GM19455 (cell line): ENCODE measurements at regions not wholly inside any gene's neighbourhood (a gene's known extent, or its start where the extent isn't known, plus 50 kb on each side); places are given as distances from the start of the nearest gene placed in this dataset.
"Not testable (repeated sequence)": the region's sequence is repeated elsewhere in the genome, so short reads cannot be mapped to it uniquely, and the experiment has no call there.

Experiments
- ATAC-seq: cut with Tn5 transposase; IDR thresholded peaks from one replicate; pipeline ENCODE4 v1.9.1; 2021; ENCODE audit not compliant: unreplicated experiment

DNA sequence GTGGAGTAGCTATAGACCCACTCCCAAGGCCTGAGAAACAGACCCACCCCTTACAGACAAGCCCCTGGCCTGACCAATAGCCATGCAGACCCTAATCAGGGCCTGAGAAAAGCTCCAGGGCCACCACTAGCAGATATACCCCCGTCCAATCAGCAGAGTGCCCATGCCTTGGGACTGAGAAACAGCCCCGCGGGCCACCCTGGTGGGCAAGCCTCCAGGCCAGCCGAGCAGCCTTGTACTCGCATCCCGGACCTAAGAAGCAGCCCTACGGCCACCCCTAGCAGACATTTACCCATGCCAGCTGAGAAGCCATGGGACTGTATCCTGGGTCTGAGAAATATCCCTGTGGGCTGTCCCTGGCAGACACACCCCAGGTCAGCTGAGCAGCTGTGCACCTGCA lies 436.5 kb downstream of the SMARCA1 start:
- ATAC-seq = no peak

DNA sequence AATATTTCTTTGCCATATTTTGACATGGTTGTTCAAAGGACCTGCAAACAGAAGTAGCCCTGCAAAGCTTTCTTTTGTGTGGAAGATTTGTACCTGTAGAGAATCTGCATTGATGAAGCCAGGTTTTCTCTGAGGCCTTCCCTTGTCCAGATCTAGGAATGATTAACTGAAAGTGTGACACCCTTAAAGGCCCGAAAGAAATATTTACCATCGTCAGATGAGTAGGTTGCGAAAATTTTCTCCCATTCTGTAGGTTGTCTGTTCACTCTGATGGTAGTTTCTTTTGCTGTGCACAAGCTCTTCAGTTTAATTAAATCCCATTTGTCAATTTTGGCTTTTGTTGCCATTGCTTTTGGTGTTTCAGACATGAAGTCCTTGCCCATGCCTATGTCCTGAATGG lies 439.0 kb downstream of the SMARCA1 start:
- not testable (repeated sequence) for ATAC-seq

DNA sequence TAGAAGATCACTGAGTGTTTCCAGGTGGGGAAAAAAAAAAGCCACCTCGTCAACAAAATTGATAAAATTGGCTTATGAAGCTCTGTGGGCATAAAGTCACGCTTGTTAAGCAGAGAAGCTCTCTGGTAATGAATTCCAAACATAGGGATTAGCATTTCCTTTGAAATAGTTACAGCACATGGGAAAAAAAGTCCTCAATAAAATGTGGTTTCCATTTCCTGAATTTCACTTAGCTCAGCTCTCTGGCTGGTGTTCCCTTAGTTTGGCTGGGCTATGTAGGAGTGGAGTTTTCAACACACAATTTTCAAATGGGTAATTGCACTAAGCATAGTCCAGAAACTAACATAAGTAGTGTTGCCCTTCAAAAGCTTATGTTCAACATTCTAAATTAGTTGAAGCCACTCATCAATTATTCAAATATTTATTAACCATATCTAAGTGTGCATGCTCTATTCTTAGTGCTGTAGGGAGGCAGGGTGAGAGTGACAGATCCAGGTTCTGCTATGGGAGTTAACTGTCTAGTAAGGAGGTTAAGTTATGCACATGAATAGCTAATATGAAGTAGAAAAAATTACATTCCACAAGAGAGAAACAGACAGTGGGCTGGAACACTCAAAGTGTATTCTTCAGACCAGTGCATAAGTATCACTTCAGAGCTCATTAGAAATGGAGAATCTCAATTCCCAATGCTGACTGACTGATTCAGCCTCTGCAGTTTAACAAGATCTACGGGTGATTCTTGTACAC lies 445.7 kb downstream of the SMARCA1 start:
- ATAC-seq = no peak

DNA sequence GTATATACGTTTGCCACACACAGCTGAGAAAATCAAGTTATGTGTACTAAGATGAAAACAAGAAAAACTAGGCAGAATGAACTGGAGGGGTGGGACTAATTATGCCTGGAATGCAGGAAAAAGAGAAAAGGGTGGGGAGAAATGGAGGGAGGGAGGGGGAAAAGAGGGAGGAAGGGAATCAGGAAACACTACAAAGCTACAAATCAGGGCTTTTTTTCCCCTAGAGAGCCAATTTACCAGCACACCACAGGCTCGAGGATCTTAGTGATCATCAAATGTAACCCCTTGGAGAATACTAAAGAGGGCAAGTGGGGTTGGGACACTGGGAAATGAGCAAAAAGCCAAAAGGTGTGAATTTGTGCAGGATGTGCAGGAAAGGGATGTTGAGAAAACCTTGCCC lies 451.9 kb downstream of the SMARCA1 start:
- ATAC-seq = no peak

DNA sequence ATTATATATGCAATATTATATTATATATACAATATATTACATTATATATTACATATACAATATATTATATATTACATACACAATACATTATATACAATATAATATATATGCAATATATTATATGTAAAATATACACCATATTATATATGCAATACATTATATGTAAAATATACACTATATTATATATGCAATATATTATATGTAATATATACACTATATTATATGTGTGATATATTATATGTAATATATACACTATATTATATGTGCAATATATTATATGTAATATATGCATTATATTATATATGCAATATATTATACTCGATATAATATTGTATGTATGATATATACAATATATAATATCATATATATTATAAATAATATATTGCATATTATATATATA lies 457.4 kb downstream of the SMARCA1 start:
- no peak for ATAC-seq

DNA sequence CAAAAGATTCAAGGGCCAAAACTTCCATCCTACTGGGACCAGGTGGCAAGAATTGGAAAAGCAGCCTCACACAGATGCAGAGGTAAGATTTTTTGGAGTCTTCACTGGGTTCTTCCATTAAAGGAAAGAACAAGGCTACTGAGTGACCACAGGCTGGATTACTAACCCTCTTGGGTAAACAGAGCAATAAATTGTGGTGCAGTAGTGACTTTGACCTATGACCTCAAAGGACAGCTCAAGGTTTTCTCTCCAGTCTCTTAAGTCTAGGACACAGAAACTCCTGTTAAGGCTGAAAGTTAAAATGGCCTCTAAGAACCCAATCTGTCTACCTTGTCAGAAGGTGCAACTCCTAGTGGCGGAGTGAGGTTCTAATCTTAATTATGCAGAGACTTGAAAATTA lies 464.9 kb downstream of the SMARCA1 start:
- no peak for ATAC-seq

DNA sequence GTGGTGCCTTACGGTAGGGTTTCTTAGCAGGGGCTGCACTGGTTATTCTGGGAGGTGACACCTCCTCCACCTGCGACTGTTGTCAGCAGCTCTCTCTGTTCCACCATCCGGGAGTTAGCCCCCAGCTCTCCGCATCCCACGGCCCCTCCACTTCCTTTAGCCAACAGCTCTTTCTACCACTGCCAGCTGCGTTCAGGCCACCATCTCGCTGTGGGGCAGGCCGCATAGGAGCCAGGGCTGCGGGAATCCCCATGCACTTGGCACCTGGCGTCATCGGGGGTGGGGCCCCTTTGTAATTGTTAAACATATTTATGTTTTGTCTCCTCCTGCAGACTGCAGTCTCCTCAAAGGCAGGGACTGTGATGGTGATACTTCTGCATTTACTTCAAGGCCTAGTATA lies 480.2 kb downstream of the SMARCA1 start:
- ATAC-seq = no peak

DNA sequence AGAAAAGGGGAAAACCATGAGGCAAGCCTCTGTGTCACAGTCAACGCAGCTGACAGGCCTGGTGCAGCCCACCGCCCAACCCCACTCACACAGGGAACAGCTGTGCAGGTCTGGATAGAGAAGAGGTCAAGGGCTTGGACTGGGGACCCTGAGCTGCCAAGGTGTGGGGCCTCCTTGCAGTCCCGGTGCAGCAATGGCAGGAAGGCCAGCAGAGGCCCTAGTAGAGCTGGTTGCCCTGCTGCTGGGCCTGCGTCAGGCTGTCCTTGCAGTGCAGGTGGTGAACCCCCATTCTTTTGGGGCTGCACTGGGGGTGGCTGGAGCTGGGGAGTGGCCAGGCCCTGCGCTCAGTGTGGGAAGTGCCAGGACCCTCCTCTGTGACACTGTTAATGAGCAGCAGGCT lies 482.0 kb downstream of the SMARCA1 start:
- ATAC-seq = no peak

DNA sequence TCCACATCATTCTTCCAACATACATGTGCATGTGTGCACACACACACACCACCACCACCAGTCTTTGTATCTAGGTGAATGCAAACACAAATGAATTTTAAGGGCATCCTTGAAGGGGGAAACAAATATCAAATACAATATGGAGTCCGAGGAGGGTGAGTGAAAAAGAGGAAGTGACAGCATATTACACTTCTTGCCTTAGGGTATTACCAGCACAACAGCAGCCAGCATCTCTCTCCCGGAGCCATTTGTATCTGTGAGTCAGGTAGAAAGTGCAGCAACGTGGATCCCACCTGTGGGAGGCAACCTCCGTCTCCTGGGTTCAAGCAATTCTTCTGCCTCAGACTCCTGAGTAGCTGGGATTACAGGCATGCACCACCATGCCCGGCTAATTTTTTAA lies 483.2 kb downstream of the SMARCA1 start:
- ATAC-seq = no peak

DNA sequence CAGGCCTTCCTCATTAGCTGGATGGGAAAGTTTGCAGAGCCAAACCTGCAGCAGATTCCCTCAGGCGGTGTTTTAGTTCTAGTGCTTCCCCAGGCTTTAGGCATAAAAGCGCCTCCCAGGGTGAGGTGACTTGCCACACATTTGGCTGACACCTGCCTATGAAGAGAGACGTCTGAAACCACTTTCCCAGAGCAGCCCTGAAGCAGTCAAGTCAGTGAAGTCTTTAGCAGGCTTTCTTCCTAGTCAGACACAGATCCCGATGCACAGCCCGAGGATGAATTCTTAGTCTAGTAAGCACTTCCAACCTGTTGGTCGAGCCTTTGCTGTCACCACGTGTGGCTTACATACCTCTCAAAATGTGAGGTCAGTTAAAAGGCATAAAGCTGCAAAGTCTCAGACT lies 484.1 kb downstream of the SMARCA1 start:
- no peak for ATAC-seq

DNA sequence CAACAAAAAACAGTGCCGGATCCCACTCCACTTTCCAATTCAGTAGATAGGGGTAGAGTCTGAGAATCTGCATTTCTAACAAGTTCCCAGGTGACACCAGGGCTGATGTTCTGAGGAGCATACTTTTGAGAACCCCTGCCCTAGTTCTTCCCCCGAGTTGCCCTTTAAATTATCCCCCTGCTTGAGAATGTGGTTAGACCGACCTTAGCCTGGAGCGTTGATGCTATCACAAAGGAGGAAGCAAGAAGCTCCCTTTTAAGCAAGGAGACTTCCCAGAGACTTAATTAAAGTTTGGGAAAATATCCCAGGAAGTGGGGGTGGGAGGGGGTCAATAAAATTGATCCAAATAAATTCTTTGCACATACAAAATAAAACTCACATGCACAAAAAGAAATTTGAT lies 485.9 kb downstream of the SMARCA1 start:
- no peak for ATAC-seq

DNA sequence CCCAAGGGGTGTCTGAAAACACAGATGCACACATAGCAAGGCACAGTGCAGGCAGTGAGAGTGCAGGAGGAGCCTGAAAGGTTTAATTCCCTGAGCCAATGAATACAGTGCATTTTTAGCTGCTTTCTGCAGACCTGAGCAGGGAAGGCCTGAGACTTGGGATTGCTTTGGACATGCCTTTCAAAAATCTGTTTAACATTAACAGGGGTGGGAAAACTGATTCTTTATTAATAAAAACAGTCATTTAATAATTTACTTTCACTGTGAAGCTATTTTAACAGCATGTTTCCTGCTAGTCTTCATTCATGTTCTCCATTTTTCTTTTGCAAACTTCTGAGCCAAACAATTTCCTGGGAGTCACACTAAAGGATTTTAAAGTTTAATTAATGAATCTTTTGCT lies 488.1 kb downstream of the SMARCA1 start:
- ATAC-seq = no peak

DNA sequence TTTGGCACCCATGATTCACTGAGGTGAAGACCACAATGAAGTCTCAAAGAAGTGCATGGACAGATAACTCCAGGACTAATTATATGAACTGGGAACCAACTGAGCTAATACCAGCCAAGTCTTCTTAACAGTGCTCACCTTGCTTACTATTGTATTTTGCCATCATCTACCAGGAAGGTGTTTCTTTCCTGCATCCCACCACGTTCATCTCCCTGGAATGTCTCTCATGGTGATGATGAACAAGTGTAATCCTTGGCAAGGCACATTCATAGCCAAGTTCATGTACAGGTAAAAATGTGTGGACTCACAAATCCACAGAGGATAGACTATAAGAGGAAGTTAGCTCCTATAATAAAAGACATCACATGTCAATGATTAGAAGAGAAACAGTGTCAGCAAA lies 489.1 kb downstream of the SMARCA1 start:
- no peak for ATAC-seq

DNA sequence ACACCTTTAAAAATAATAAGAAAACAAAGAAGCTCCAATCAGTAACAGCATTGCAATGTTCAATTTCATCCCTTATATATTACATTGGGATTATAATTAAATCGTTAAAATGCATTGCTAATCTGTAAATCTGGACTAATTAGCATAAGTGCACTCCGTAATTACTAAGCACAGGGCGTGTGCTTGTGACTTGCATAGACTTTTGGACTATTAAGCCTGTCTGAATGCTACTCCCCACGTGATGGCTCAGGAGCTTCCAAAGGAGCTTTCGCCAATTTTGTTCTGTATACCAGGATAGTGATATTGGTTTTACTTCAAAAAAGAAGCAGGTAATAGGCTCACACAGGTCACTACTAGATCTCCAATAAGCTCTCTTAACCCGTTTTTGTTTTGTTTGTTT lies 497.1 kb downstream of the SMARCA1 start:
- no peak for ATAC-seq

DNA sequence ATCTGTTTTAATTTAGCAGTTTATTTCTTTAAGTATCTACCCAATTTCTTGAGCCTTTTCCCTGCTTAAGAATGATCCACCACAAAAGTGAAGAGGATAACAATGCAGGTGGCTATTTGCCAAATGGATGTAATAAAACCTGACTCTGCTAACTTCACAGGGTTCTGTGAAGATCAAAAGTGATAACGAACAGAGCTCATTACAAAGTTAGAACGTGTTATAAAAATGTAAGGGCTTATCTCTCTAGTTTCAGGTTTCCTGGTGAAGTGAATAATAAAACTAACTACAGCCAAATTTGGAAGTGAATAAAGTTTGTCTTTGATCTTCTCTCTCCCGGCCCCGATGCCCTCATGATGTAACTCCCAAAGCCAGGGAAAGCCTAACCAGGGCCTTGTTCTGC lies 497.9 kb downstream of the SMARCA1 start:
- no peak for ATAC-seq

DNA sequence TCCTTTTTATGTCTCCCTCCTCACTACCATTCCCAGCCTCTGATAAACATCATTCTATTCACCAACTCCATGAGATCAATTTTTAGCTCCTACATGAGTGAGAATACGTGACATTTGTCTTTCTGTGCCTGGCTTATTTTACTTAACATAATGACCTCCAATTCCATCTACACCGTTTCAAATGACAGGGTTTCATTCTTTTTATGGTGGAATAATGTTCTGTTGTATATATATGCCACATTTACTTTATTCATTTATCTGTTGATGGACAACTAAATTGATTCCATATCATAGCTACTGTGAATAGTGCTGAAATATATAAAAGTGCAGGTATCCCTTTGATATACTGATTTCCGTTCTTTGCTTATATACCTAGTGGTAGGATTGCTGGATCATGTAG lies 503.9 kb downstream of the SMARCA1 start:
- no peak for ATAC-seq

DNA sequence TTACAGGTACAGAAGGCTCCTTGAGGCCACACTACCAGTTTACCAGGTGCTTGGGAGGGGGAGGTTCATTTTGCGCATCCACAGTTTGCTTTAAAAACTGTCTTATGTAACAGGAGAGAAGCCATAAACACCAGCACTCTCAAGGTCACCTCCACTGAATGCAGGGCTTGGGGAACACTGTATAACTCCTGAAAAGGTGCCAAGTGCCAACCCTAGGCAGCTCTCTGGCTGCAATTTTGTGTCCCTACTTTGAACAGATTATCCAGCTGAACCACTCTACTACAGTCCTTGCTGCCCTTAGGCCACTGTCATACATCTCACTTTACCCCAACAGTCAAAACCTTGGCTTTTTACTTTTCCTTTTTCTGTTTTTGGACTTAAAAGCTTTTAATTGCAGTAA lies 507.9 kb downstream of the SMARCA1 start:
- ATAC-seq = no peak

DNA sequence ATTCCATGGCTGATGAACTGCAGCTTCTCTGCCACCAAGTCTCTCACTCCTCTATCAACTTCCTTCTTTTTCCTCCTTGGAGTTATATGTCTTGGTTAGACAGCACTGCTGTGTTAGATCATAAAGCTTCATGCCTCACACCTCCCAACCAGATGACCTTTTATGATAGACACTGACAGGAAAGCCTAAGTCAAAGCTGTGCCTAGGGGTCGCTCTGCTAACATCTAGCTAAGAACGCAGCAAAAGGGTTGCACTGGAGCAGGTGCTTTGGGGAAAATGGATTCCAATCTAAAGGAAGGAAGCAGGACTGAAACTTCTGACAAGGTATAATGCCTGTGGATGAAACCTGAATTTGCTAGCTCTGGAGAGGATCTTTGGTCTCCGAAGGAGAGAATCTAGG lies 509.7 kb downstream of the SMARCA1 start:
- no peak for ATAC-seq

DNA sequence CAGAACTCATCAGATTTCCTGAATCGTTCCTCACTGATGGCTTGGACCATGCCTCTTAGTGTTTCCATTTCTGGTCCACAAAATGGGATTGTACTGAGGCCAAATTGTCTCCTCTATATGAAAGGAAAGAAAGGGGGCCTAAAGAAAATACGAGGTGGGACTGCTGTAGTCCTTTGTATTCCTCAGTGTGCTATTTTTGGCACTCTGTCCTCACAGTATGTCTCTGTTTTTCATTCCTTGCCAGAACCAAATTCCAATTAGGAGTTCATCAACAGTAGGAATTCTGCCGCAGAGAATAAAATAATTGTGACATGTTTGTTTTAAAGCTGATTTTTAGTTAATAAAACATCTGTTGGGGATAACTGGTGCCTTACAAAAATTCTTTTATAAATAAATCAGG lies 515.7 kb downstream of the SMARCA1 start:
- no peak for ATAC-seq

DNA sequence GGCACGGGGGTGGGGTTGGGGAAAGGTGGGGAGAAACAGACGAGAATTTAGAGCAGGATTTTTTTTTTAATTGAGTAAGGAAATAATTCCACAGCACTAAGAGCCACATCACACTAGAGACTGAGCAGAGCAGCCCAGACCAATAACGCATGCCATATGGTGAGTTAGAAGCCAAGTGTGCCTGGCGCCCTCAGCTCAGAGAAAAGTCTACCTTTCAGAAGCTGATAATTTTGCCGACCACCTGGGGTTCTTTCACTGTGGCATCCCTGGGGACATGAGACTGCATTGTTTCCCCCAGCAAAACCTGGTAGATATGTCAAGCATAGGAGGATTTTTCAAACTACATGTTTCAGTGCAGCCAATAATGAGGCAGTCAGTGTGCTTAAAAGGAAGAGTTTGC lies 516.8 kb downstream of the SMARCA1 start:
- ATAC-seq = no peak

DNA sequence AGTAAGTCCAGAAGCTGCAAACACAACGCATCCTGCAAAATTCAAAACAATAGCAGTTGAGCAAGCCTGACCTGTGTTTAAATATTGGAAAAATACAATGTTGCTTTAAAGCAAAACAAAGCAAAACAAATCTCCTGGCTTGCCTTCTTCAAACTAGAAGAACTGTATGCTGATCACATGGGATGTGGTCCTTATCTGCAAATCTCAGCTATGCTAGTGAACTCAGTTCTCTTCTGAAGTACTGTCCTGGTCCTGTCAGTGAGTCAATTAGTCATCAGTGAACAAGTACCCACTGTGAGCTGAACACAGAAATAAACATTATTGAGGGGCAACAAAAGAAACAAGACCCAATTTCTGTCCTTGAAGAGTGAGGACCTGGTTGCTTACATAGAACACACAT lies 522.5 kb downstream of the SMARCA1 start:
- no peak for ATAC-seq

DNA sequence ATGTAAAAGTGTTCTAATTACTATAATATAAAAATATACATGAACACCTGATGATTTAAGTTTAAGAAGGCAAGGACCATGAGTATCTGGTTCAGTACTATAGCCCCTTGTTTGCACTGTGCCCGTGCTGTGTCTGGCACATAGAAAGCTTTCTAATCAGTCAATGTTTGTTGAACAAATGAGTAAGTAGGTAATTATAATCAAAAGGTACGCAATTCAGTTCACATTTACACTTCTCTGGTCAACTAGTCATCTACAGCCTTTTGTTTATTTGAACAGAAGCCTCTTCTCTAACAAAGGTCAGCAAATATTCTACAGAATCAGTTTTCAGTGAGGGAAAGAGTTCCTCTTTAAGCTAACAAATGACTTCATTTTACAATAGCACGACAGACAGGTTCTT lies 523.3 kb downstream of the SMARCA1 start:
- ATAC-seq = no peak
